ENCODE measurements at regions not wholly inside any gene's neighbourhood (a gene's known extent, or its start where the extent isn't known, plus 50 kb on each side); places are given as distances from the start of the nearest gene placed in this dataset.

- TF ChIP-seq RAD21 (conservative IDR thresholded peaks at IDR 0.05 in 1 of 2, IDR thresholded peaks at IDR 0.05 in 1 of 2) (no peak), CBX8 (IDR thresholded peaks at IDR 0.05) (no peak), TFCP2L1 (CRISPR knock-in tag; IDR thresholded peaks at IDR 0.05) (no peak), CHD2 (IDR thresholded peaks at IDR 0.05; ENCODE audit: low read length, partially characterized antibody) (no peak)
Measured at GRCh38 chr4:156537286-156537685, 434.3 kb downstream of the PDGFC start (continued).

- TF ChIP-seq BCL3 (IDR thresholded peaks at IDR 0.05) (no peak), HOXB5 (CRISPR knock-in tag; IDR thresholded peaks at IDR 0.05) (no peak), CHD4 (IDR thresholded peaks at IDR 0.05; ENCODE audit: borderline replicate concordance) (no peak), E2F6 (IDR thresholded peaks at IDR 0.05; ENCODE audit: borderline replicate concordance, low read depth) (no peak), BHLHE40 (IDR thresholded peaks at IDR 0.05; ENCODE audit: low read depth, low read length) (no peak), MAZ (IDR thresholded peaks at IDR 0.05; ENCODE audit: borderline replicate concordance, low read depth, low read length) (no peak), PHF8 (IDR thresholded peaks at IDR 0.05; ENCODE audit: borderline replicate concordance, low read depth) (no peak), MAX (IDR thresholded peaks at IDR 0.05) (no peak), RNF2 (IDR thresholded peaks at IDR 0.05; ENCODE audit: borderline replicate concordance, low read depth) (no peak), RFX5 (IDR thresholded peaks at IDR 0.05) (no peak), KDM5A (IDR thresholded peaks at IDR 0.05) (no peak), HDAC2 (IDR thresholded peaks at IDR 0.05) (no peak), SMC3 (IDR thresholded peaks at IDR 0.05) (no peak), EHMT2 (IDR thresholded peaks at IDR 0.05; ENCODE audit: low read depth) (no peak), ZNF302 (CRISPR knock-in tag; IDR thresholded peaks at IDR 0.05) (no peak), FOXS1 (CRISPR knock-in tag; IDR thresholded peaks at IDR 0.05) (no peak), RARB (CRISPR knock-in tag; IDR thresholded peaks at IDR 0.05) (no peak), REST (IDR thresholded peaks at IDR 0.05) (no peak), ZSCAN20 (CRISPR knock-in tag; IDR thresholded peaks at IDR 0.05) (no peak)
- Histone ChIP-seq H3K4me1 (no peaks in the 10 kb centered on the region), H3K9me3 (no peaks in the 10 kb centered on the region), H3K27ac (no peak overlapping the region), H3K4me2 (no peak overlapping the region), H3K4me3 (no peak overlapping the region)
- CTCF ChIA-PET, result no interaction called here
- POLR2A ChIA-PET, result no interaction called here
- FAIRE-seq (no peak), ATAC-seq (no peak), DNase-seq (ENCODE audit: low read depth in 1 of 2, low spot score in 1 of 2) (no peak)
- WGBS (ENCODE audit: missing lambda C conversion rate), result 0% methylated on average over 1 of the region's 1 CpG
Measured at GRCh38 chr4:156536661-156537060, 434.9 kb downstream of the PDGFC start.

All from A549 (cell line).